Mesendoderm (in vitro differentiated cells): ENCODE measurements at regions not wholly inside any gene's neighbourhood (a gene's known extent, or its start where the extent isn't known, plus 50 kb on each side); places are given as distances from the start of the nearest gene placed in this dataset.

Source experiments
- DNase-seq: peaks from one replicate; pipeline ENCODE4 v3.0.0; 2013
- H2AK5ac ChIP-seq: 2 replicates; pipeline ENCODE4 v1.6.1; 2013; ENCODE audit warnings: low read length, inconsistent platforms
- H2BK120ac ChIP-seq: 2 replicates; pipeline ENCODE4 v1.6.1; 2013; ENCODE audit warnings: low read depth, mild to moderate bottlenecking, low read length, moderate library complexity, mixed read lengths
- H2BK15ac ChIP-seq: replicated peaks from 2 replicates; pipeline ENCODE4 v1.6.1; 2013; ENCODE audit warnings: low read depth, mild to moderate bottlenecking, moderate library complexity
- H2BK5ac ChIP-seq: 2 replicates; pipeline ENCODE4 v1.6.1; 2013; ENCODE audit warnings: low read length, inconsistent platforms
- H3K18ac ChIP-seq: 2 replicates; pipeline ENCODE4 v1.6.1; 2013; ENCODE audit warnings: mild to moderate bottlenecking, low read length, mixed read lengths
- H3K23ac ChIP-seq: one replicate; pipeline ENCODE4 v1.6.1; 2013; ENCODE audit warnings: low read length
- H3K27ac ChIP-seq: 2 replicates; pipeline ENCODE4 v1.5.1; 2013; ENCODE audit warnings: low read depth, mild to moderate bottlenecking, inconsistent platforms, low read length, moderate library complexity
- H3K27me3 ChIP-seq: 2 replicates; pipeline ENCODE4 v1.6.1; 2013; ENCODE audit warnings: low read length, control low read depth, mild to moderate bottlenecking, inconsistent platforms; ENCODE audit not compliant: insufficient read depth, poor library complexity
- H3K36me3 ChIP-seq: 2 replicates; pipeline ENCODE4 v1.6.1; 2013; ENCODE audit warnings: low read length, inconsistent platforms; ENCODE audit not compliant: control insufficient read depth, insufficient read depth
- H3K4ac ChIP-seq: one replicate; pipeline ENCODE4 v1.6.1; 2013; ENCODE audit warnings: low read depth, mild to moderate bottlenecking, low read length, moderate library complexity
- H3K4me1 ChIP-seq: 2 replicates; pipeline ENCODE4 v1.6.1; 2013; ENCODE audit warnings: low read depth, low read length, inconsistent platforms; ENCODE audit not compliant: control insufficient read depth
- H3K4me2 ChIP-seq: 2 replicates; pipeline ENCODE4 v1.6.1; 2013; ENCODE audit warnings: low read length
- H3K4me3 ChIP-seq: 2 replicates; pipeline ENCODE4 v1.5.1; 2013; ENCODE audit warnings: mild to moderate bottlenecking, low read length
- H3K56ac ChIP-seq: one replicate; pipeline ENCODE4 v1.6.1; 2013; ENCODE audit warnings: low read length
- H3K79me1 ChIP-seq: 2 replicates; pipeline ENCODE4 v1.6.1; 2013; ENCODE audit warnings: low read length, inconsistent platforms
- H3K79me2 ChIP-seq: 2 replicates; pipeline ENCODE4 v1.6.1; 2013; ENCODE audit warnings: mild to moderate bottlenecking, low read length; ENCODE audit not compliant: control insufficient read depth, insufficient read depth
- H3K9ac ChIP-seq: 2 replicates; pipeline ENCODE4 v1.6.1; 2013; ENCODE audit warnings: low read length, inconsistent platforms
- H4K5ac ChIP-seq: one replicate; pipeline ENCODE4 v1.6.1; 2013; ENCODE audit warnings: low read length
- H4K8ac ChIP-seq: one replicate; pipeline ENCODE4 v1.6.1; 2013; ENCODE audit warnings: low read depth, mild to moderate bottlenecking, control low read depth, low read length, moderate library complexity
- WGBS: extraction: QIAGEN DNeasy Blood & Tissue Kit; methylation state at CpG from one replicate; pipeline ENCODE4 v1.1.7; 2013; ENCODE audit warnings: low lambda C conversion rate, missing lambda C conversion rate; ENCODE audit not compliant: insufficient coverage; ENCODE audit errors: extremely low coverage; 5-methylcytosine and 5-hydroxymethylcytosine counted together

GRCh38 chr6:169942173-169942572, 190.8 kb downstream of the ERMARD start:
- no peak overlapping the region for H3K9ac ChIP-seq
- no peak overlapping the region for H4K5ac ChIP-seq
- H2BK120ac ChIP-seq = no peak overlapping the region
- no peak overlapping the region for H3K4me3 ChIP-seq
- no peak overlapping the region for H3K23ac ChIP-seq
- H3K4ac ChIP-seq = no peak overlapping the region
- H3K79me2 ChIP-seq = no peaks in the 10 kb centered on the region
- H2BK15ac ChIP-seq = no peak overlapping the region
- H3K18ac ChIP-seq = no peak overlapping the region
- H2BK5ac ChIP-seq = no peak overlapping the region
- H3K36me3 ChIP-seq = no peaks in the 10 kb centered on the region
- no peaks in the 10 kb centered on the region for H3K4me1 ChIP-seq
- no peak overlapping the region for H2AK5ac ChIP-seq
- no peak overlapping the region for H3K4me2 ChIP-seq
- no peaks in the 10 kb centered on the region for H3K79me1 ChIP-seq
- no peak for DNase-seq
- no peak overlapping the region for H3K56ac ChIP-seq
- H4K8ac ChIP-seq = no peak overlapping the region
- H3K27me3 ChIP-seq = no peaks in the 10 kb centered on the region
- H3K27ac ChIP-seq = no peak overlapping the region

- no peaks in the 10 kb centered on the region for H3K4me1 ChIP-seq
- no peak overlapping the region for H3K4me2 ChIP-seq
- H2BK5ac ChIP-seq = no peak overlapping the region
- H3K23ac ChIP-seq = no peak overlapping the region
- no peak overlapping the region for H3K27ac ChIP-seq
- no peak overlapping the region for H2AK5ac ChIP-seq
- no peak overlapping the region for H3K18ac ChIP-seq
- no peak overlapping the region for H4K5ac ChIP-seq
- H2BK15ac ChIP-seq = no peak overlapping the region
- no peaks in the 10 kb centered on the region for H3K79me2 ChIP-seq
- no peak overlapping the region for H2BK120ac ChIP-seq
- no peak overlapping the region for H3K9ac ChIP-seq
- H3K56ac ChIP-seq = no peak overlapping the region
- WGBS = no CpG with 5 or more reads among the region's 26 CpGs
- no peak for DNase-seq
- H3K4me3 ChIP-seq = no peak overlapping the region
- no peaks in the 10 kb centered on the region for H3K36me3 ChIP-seq
- no peaks in the 10 kb centered on the region for H3K79me1 ChIP-seq
- H3K4ac ChIP-seq = no peak overlapping the region
- H3K27me3 ChIP-seq = no peaks in the 10 kb centered on the region
- H4K8ac ChIP-seq = no peak overlapping the region
Measured at GRCh38 chr6:169940481-169941271, 189.3 kb downstream of the ERMARD start.

- WGBS = no CpG with 5 or more reads among the region's 32 CpGs
- Histone ChIP-seq H3K18ac (no peak overlapping the region), H3K79me2 (no peaks in the 10 kb centered on the region), H4K5ac (no peak overlapping the region), H3K79me1 (no peaks in the 10 kb centered on the region), H3K23ac (no peak overlapping the region), H2BK15ac (no peak overlapping the region), H3K27ac (no peak overlapping the region), H2AK5ac (no peak overlapping the region), H3K27me3 (no peaks in the 10 kb centered on the region), H3K56ac (no peak overlapping the region), H3K4me1 (no peaks in the 10 kb centered on the region), H3K9ac (no peak overlapping the region), H2BK120ac (no peak overlapping the region), H3K4ac (no peak overlapping the region), H3K4me2 (no peak overlapping the region), H3K4me3 (no peak overlapping the region), H4K8ac (no peak overlapping the region), H2BK5ac (no peak overlapping the region), H3K36me3 (no peaks in the 10 kb centered on the region)
- no peak for DNase-seq
Measured at GRCh38 chr6:169939554-169940164, 188.2 kb downstream of the ERMARD start.

GRCh38 chr6:169938731-169939130, 187.3 kb downstream of the ERMARD start:
- Histone ChIP-seq H3K56ac (no peak overlapping the region), H3K4me3 (no peak overlapping the region), H3K27me3 (no peaks in the 10 kb centered on the region), H3K9ac (no peak overlapping the region), H3K79me2 (no peaks in the 10 kb centered on the region), H3K23ac (no peak overlapping the region), H2BK5ac (no peak overlapping the region), H2BK120ac (no peak overlapping the region), H4K8ac (no peak overlapping the region), H3K36me3 (no peaks in the 10 kb centered on the region), H2BK15ac (no peak overlapping the region), H3K4ac (no peak overlapping the region), H4K5ac (no peak overlapping the region), H3K4me1 (no peaks in the 10 kb centered on the region), H3K79me1 (no peaks in the 10 kb centered on the region), H3K18ac (no peak overlapping the region), H3K4me2 (no peak overlapping the region), H2AK5ac (no peak overlapping the region), H3K27ac (no peak overlapping the region)
- no peak for DNase-seq
- no CpG with 5 or more reads among the region's 15 CpGs for WGBS

- no peak for DNase-seq
- Histone ChIP-seq H3K4me3 (no peak overlapping the region), H3K56ac (no peak overlapping the region), H3K4me2 (no peak overlapping the region), H3K23ac (no peak overlapping the region), H2BK120ac (no peak overlapping the region), H3K27ac (no peak overlapping the region), H3K36me3 (no peaks in the 10 kb centered on the region), H3K4ac (no peak overlapping the region), H2BK5ac (no peak overlapping the region), H2AK5ac (no peak overlapping the region), H3K9ac (no peak overlapping the region), H4K8ac (no peak overlapping the region), H3K27me3 (no peaks in the 10 kb centered on the region), H2BK15ac (no peak overlapping the region), H3K79me2 (no peaks in the 10 kb centered on the region), H3K4me1 (no peaks in the 10 kb centered on the region), H3K79me1 (no peaks in the 10 kb centered on the region), H3K18ac (no peak overlapping the region), H4K5ac (no peak overlapping the region)
- no CpG with 5 or more reads among the region's 14 CpGs for WGBS
Measured at GRCh38 chr6:169938262-169938701, 186.9 kb downstream of the ERMARD start.
